WTC11 (cell line): ENCODE measurements at regions not wholly inside any gene's neighbourhood (a gene's known extent, or its start where the extent isn't known, plus 50 kb on each side); places are given as distances from the start of the nearest gene placed in this dataset.

ENCODE experiments used
- CTCF ChIP-seq: fragments of 200-600 bp; IDR thresholded peaks from 2 replicates; pipeline ENCODE4 v1.8.0; 2022; ENCODE audit warnings: antibody characterized with exemption
- MXD4 ChIP-seq: fragments of 250-450 bp; sonication (Bioruptor Pico); IDR thresholded peaks from 2 replicates; pipeline ENCODE4 v1.8.0; 2021; ENCODE audit warnings: mild to moderate bottlenecking, moderate library complexity, borderline replicate concordance
- USF2 ChIP-seq: sonication (generic); formaldehyde crosslinking; IDR thresholded peaks from 2 replicates; pipeline ENCODE4 v1.8.1; 2023; ENCODE audit warnings: mild to moderate bottlenecking, missing genetic modification reagents, moderate library complexity

GRCh38 chr5:121667292-121667691 lies 184.4 kb upstream of the FTMT start:
- no peak for TF ChIP-seq CTCF
- no peak for TF ChIP-seq USF2 (CRISPR knock-in tag)
- TF ChIP-seq MXD4 (CRISPR knock-in tag), result no peak
